GM23338 (cell line): ENCODE measurements at regions not wholly inside any gene's neighbourhood (a gene's known extent, or its start where the extent isn't known, plus 50 kb on each side); places are given as distances from the start of the nearest gene placed in this dataset.

Experiments
- CREB1 ChIP-seq: fragments of 250-450 bp; sonication (Bioruptor Pico); IDR thresholded peaks from 2 replicates; pipeline ENCODE4 v1.5.0; 2020; ENCODE audit warnings: low read depth, mild to moderate bottlenecking, moderate library complexity
- CTCF ChIP-seq, 2 experiments: fragments of 200-600 bp in 1 of 2; sonication (generic) in 1 of 2; conservative IDR thresholded peaks; 2 replicates each; pipeline versions ENCODE4 v1.5.1 to v1.6.1; 2016 to 2017; ENCODE audit warnings: antibody characterized with exemption in 2 of 2, low read depth in 2 of 2, mild to moderate bottlenecking in 2 of 2, moderate library complexity in 1 of 2
- ETS1 ChIP-seq: IDR thresholded peaks from 2 replicates; pipeline ENCODE4 v1.6.1; 2016; ENCODE audit warnings: antibody characterized with exemption
- EZH2 ChIP-seq: fragments of 200-600 bp; sonication (generic); IDR thresholded peaks from one replicate; pipeline ENCODE4 v1.8.0; 2017; ENCODE audit warnings: antibody characterized with exemption, mild to moderate bottlenecking, low read depth; ENCODE audit not compliant: unreplicated experiment
- EZH2phosphoT487 ChIP-seq: fragments of 200-600 bp; sonication (generic); IDR thresholded peaks from one replicate; pipeline ENCODE4 v1.8.1; 2018; ENCODE audit warnings: antibody characterized with exemption; ENCODE audit not compliant: unreplicated experiment
- POLR2AphosphoS5 ChIP-seq: IDR thresholded peaks from 2 replicates; pipeline ENCODE4 v1.6.1; 2016; ENCODE audit warnings: antibody characterized with exemption, low read depth
- STAT1 ChIP-seq: IDR thresholded peaks from one replicate; pipeline ENCODE4 v1.6.1; 2016; ENCODE audit warnings: antibody characterized with exemption; ENCODE audit not compliant: unreplicated experiment
- ZNF462 ChIP-seq: fragments of 250-450 bp; sonication (Bioruptor Pico); IDR thresholded peaks from 2 replicates; pipeline ENCODE4 v1.5.0; 2020; ENCODE audit warnings: mild to moderate bottlenecking, moderate library complexity

- no peak for TF ChIP-seq CREB1 (CRISPR knock-in tag)
- TF ChIP-seq EZH2phosphoT487: no peak
- no peak for TF ChIP-seq CTCF (conservative IDR thresholded peaks at IDR 0.05; ENCODE audit: low read depth in 2 of 2)
- TF ChIP-seq POLR2AphosphoS5: no peak
- TF ChIP-seq STAT1: no peak
- TF ChIP-seq EZH2: no peak
- no peak for TF ChIP-seq ZNF462 (CRISPR knock-in tag)
- no peak for TF ChIP-seq ETS1
Observed at GRCh38 chr14:38040411-38040810, 167.3 kb upstream of the SSTR1 start.
